ENCODE measurements at regions not wholly inside any gene's neighbourhood (a gene's known extent, or its start where the extent isn't known, plus 50 kb on each side); places are given as distances from the start of the nearest gene placed in this dataset.
"Not testable (repeated sequence)": the region's sequence is repeated elsewhere in the genome, so short reads cannot be mapped to it uniquely, and the experiment has no call there.

DNA sequence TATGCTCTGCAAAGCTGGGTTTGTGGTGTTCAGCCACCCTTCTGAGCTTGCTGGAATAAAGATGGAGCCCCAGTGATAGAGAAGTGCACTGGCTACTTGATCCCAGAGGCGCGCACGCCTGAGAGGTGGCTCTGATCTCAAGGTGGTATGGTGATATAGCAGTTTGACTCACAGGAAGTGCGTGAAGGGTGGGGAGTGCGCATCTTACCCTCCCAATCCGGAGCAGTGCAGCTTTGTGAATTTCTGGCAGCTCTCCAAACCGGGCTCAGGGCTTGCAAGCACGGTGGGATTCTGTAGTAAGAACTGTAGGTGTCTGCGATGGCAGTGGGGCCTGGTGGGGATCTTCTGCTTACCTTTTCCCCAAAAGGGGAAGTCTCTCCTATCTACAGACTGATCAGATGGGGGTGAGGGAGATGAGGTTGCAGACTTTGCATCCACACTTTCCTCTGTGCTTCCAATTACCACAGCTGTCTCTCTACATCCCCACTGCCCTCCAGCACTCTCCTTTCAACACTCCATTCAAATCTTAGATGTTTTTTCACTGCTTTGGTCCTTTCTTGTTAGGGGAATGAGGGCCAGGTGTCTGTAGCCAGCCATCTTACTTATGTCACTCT lies 197.4 kb upstream of the SLC38A2 start:
- no peak overlapping the region for H3K4me3 ChIP-seq (ENCODE audit: low read depth, low read length)
- DNase-seq (ENCODE audit: low read depth) = no peak
- TF ChIP-seq MYC (IDR thresholded peaks at IDR 0.05; ENCODE audit: low read depth, low read length) = no peak
- TF ChIP-seq, protein P1, sequence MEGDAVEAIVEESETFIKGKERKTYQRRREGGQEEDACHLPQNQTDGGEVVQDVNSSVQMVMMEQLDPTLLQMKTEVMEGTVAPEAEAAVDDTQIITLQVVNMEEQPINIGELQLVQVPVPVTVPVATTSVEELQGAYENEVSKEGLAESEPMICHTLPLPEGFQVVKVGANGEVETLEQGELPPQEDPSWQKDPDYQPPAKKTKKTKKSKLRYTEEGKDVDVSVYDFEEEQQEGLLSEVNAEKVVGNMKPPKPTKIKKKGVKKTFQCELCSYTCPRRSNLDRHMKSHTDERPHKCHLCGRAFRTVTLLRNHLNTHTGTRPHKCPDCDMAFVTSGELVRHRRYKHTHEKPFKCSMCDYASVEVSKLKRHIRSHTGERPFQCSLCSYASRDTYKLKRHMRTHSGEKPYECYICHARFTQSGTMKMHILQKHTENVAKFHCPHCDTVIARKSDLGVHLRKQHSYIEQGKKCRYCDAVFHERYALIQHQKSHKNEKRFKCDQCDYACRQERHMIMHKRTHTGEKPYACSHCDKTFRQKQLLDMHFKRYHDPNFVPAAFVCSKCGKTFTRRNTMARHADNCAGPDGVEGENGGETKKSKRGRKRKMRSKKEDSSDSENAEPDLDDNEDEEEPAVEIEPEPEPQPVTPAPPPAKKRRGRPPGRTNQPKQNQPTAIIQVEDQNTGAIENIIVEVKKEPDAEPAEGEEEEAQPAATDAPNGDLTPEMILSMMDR (IDR thresholded peaks at IDR 0.05; ENCODE audit: low read depth, low read length) = no peak
- TF ChIP-seq, protein P2, sequence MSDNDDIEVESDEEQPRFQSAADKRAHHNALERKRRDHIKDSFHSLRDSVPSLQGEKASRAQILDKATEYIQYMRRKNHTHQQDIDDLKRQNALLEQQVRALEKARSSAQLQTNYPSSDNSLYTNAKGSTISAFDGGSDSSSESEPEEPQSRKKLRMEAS (IDR thresholded peaks at IDR 0.05; ENCODE audit: low read depth, low read length) = no peak
- TF ChIP-seq POLR2A (IDR thresholded peaks at IDR 0.05; ENCODE audit: extremely low read depth, insufficient read length) = no peak

- no peak overlapping the region for H3K4me3 ChIP-seq (ENCODE audit: low read depth, low read length)
- no peak for DNase-seq (ENCODE audit: low read depth)
These were observed 195.1 kb upstream of the SLC38A2 start for GRCh38 chr12:46567667-46568066.

DNA sequence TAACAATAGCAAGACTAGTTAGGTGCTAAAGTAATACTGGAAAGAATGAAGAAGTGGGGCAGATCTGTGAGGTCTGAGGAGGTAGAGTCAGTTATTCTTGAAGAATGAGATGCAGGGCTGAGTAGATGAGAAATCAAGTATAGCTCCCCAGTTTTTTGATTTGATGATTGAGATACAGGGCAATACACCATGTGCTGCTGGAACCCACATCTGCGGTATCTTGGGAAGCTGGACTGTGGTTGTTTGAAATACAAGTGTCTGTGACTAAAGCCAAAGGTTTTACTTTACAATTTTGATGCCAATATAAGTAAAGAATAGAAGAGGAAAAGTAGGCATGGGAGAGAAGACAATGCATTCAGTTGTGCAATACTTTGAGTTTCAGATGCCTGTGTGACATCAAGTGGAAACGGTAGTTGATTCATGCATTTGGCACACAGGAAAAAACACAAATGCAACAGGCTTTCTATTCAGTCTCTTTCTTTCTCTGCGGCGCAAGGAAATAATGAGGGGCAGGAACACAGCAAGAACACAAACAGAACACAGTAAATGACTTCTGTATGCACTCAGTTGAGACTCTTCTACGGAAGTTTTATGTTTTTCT lies 190.2 kb upstream of the SLC38A2 start:
- no peak overlapping the region for H3K4me3 ChIP-seq (ENCODE audit: low read depth, low read length)
- TF ChIP-seq, protein P1 (IDR thresholded peaks at IDR 0.05; ENCODE audit: low read depth, low read length) = no peak
- TF ChIP-seq POLR2A (IDR thresholded peaks at IDR 0.05; ENCODE audit: extremely low read depth, insufficient read length) (no peak), MYC (IDR thresholded peaks at IDR 0.05; ENCODE audit: low read depth, low read length) (peak; percentile 80)
- TF ChIP-seq, protein P2 (IDR thresholded peaks at IDR 0.05; ENCODE audit: low read depth, low read length) = peak; percentile 64; the same call in 1 of the 2 replicates
- peak; percentile 59 for DNase-seq (ENCODE audit: low read depth)

More at GRCh38 chr12:46567667-46568066, 195.1 kb upstream of the SLC38A2 start:
- TF ChIP-seq POLR2A (IDR thresholded peaks at IDR 0.05; ENCODE audit: extremely low read depth, insufficient read length) = no peak
- TF ChIP-seq, protein P2 (IDR thresholded peaks at IDR 0.05; ENCODE audit: low read depth, low read length) = no peak
- TF ChIP-seq, protein P1 (IDR thresholded peaks at IDR 0.05; ENCODE audit: low read depth, low read length) = no peak
- no peak for TF ChIP-seq MYC (IDR thresholded peaks at IDR 0.05; ENCODE audit: low read depth, low read length)

GRCh38 chr12:46561769-46562624 lies 189.4 kb upstream of the SLC38A2 start:
- DNase-seq (ENCODE audit: low read depth) = not testable (repeated sequence)

GRCh38 chr12:46560874-46561273 lies 188.3 kb upstream of the SLC38A2 start:
- TF ChIP-seq, protein P1 (IDR thresholded peaks at IDR 0.05; ENCODE audit: low read depth, low read length) = no peak
- TF ChIP-seq MYC (IDR thresholded peaks at IDR 0.05; ENCODE audit: low read depth, low read length) = no peak
- no peak for TF ChIP-seq POLR2A (IDR thresholded peaks at IDR 0.05; ENCODE audit: extremely low read depth, insufficient read length)
- TF ChIP-seq, protein P2 (IDR thresholded peaks at IDR 0.05; ENCODE audit: low read depth, low read length) = no peak
- H3K4me3 ChIP-seq (ENCODE audit: low read depth, low read length) = no peak overlapping the region
- DNase-seq (ENCODE audit: low read depth) = no peak

More at GRCh38 chr12:46561769-46562624, 189.4 kb upstream of the SLC38A2 start:
- not testable (repeated sequence) for H3K4me3 ChIP-seq (ENCODE audit: low read depth, low read length)

DNA sequence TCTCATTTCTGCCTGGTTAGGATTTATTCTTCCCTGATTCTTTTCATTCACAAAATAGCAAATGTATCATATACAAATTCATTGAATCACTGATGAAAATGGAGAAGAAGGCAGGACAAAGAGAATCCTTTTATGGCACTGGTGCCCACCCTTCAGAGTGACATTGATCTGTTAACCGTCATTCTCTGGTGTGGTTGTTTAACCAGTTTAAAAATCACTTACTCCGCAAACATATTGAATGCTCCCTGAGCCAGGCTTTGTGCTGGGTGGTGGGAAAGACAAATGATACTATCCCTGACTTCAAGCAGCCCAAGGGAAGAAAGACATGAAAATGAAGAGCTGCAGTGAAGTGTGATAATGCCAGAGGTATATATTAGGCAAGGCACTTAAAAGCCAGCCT lies 187.5 kb upstream of the SLC38A2 start:
- DNase-seq (ENCODE audit: low read depth) = no peak
- H3K4me3 ChIP-seq (ENCODE audit: low read depth, low read length) = no peak overlapping the region
- TF ChIP-seq POLR2A (IDR thresholded peaks at IDR 0.05; ENCODE audit: extremely low read depth, insufficient read length) (no peak), MYC (IDR thresholded peaks at IDR 0.05; ENCODE audit: low read depth, low read length) (no peak)

All from NB4 (cell line).